Nephron progenitor cell (in vitro differentiated cells): ENCODE measurements at regions not wholly inside any gene's neighbourhood (a gene's known extent, or its start where the extent isn't known, plus 50 kb on each side); places are given as distances from the start of the nearest gene placed in this dataset.

Experiments used
- DNase-seq: peaks from one replicate; pipeline ENCODE4 v3.0.0; 2021
- H3K27ac Mint-ChIP-seq: 2 replicates; pipeline ENCODE4 v1.8.0; 2021; ENCODE audit warnings: mild to moderate bottlenecking, moderate library complexity, mixed read lengths
- H3K27me3 Mint-ChIP-seq: 2 replicates; pipeline ENCODE4 v1.8.0; 2021; ENCODE audit warnings: mild to moderate bottlenecking, low read depth, mixed read lengths; ENCODE audit not compliant: poor library complexity
- H3K36me3 Mint-ChIP-seq: 2 replicates; pipeline ENCODE4 v1.8.0; 2021; ENCODE audit warnings: low read depth, mixed read lengths
- H3K4me1 Mint-ChIP-seq: 2 replicates; pipeline ENCODE4 v1.8.0; 2021; ENCODE audit warnings: mixed read lengths
- H3K4me3 Mint-ChIP-seq: 2 replicates; pipeline ENCODE4 v1.8.0; 2021; ENCODE audit warnings: mild to moderate bottlenecking, moderate library complexity, mixed read lengths
- H3K9me3 Mint-ChIP-seq: 2 replicates; pipeline ENCODE4 v1.8.0; 2021; ENCODE audit warnings: mild to moderate bottlenecking, moderate library complexity, mixed read lengths
- CTCF ChIP-seq: fragments of 200-600 bp; sonication (generic); IDR thresholded peaks from 2 replicates; pipeline ENCODE4 v1.5.0; 2021; ENCODE audit warnings: antibody characterized with exemption

GRCh38 chrX:16368696-16369095, 201.4 kb downstream of the MAGEB17 start:
- Mint-ChIP-seq H3K9me3 (peaks cover 3% of the 10 kb centered on the region), H3K27me3 (no peaks in the 10 kb centered on the region), H3K4me3 (no peak overlapping the region), H3K27ac (no peak overlapping the region), H3K4me1 (no peaks in the 10 kb centered on the region), H3K36me3 (no peaks in the 10 kb centered on the region)
- TF ChIP-seq CTCF, result no peak
- DNase-seq, result no peak

- H3K27me3 Mint-ChIP-seq, result peaks cover 4% of the 10 kb centered on the region
- H3K9me3 Mint-ChIP-seq, result peaks cover 16% of the 10 kb centered on the region
- no peak overlapping the region for H3K4me3 Mint-ChIP-seq
- H3K36me3 Mint-ChIP-seq, result peaks cover 10% of the 10 kb centered on the region
- H3K4me1 Mint-ChIP-seq, result no peaks in the 10 kb centered on the region
- DNase-seq, result no peak
- no peak for TF ChIP-seq CTCF
- peak overlapping the region; percentile 21 for H3K27ac Mint-ChIP-seq
These were observed 208.8 kb downstream of the MAGEB17 start for GRCh38 chrX:16376056-16376455.

- Mint-ChIP-seq H3K27me3 (peaks cover 4% of the 10 kb centered on the region), H3K36me3 (no peaks in the 10 kb centered on the region), H3K27ac (no peak overlapping the region), H3K9me3 (no peaks in the 10 kb centered on the region), H3K4me3 (no peak overlapping the region), H3K4me1 (peaks cover 4% of the 10 kb centered on the region)
- no peak for DNase-seq
- TF ChIP-seq CTCF, result no peak
These were observed 218.8 kb downstream of the MAGEB17 start for GRCh38 chrX:16386126-16386525.

GRCh38 chrX:16392597-16392996, 225.3 kb downstream of the MAGEB17 start:
- DNase-seq, result no peak
- Mint-ChIP-seq H3K9me3 (peaks cover 3% of the 10 kb centered on the region), H3K4me3 (no peak overlapping the region), H3K36me3 (no peaks in the 10 kb centered on the region), H3K27ac (no peak overlapping the region), H3K27me3 (no peaks in the 10 kb centered on the region), H3K4me1 (no peaks in the 10 kb centered on the region)
- TF ChIP-seq CTCF, result no peak

- TF ChIP-seq CTCF, result no peak
- Mint-ChIP-seq H3K9me3 (peaks cover 3% of the 10 kb centered on the region), H3K4me1 (no peaks in the 10 kb centered on the region), H3K4me3 (no peak overlapping the region), H3K27me3 (no peaks in the 10 kb centered on the region), H3K27ac (no peak overlapping the region), H3K36me3 (no peaks in the 10 kb centered on the region)
- DNase-seq, result no peak
These were observed 227.0 kb downstream of the MAGEB17 start for GRCh38 chrX:16394290-16394689.

GRCh38 chrX:16403808-16404207, 236.5 kb downstream of the MAGEB17 start:
- Mint-ChIP-seq H3K4me3 (no peak overlapping the region), H3K9me3 (peaks cover 5% of the 10 kb centered on the region), H3K27ac (no peak overlapping the region), H3K36me3 (no peaks in the 10 kb centered on the region), H3K27me3 (no peaks in the 10 kb centered on the region), H3K4me1 (no peaks in the 10 kb centered on the region)
- no peak for DNase-seq
- no peak for TF ChIP-seq CTCF
